SK-N-SH (cell line): ENCODE measurements at regions not wholly inside any gene's neighbourhood (a gene's known extent, or its start where the extent isn't known, plus 50 kb on each side); places are given as distances from the start of the nearest gene placed in this dataset.

ENCODE experiments used
- CHD2 ChIP-seq: fragments of 150-350 bp; IDR thresholded peaks from 2 replicates; pipeline ENCODE4 v1.6.1; 2018; ENCODE audit warnings: low read length; ENCODE audit not compliant: partially characterized antibody
- CTCF ChIP-seq: fragments of 200-600 bp; sonication (generic); IDR thresholded peaks from 2 replicates; pipeline ENCODE4 v1.6.1; 2017; ENCODE audit warnings: antibody characterized with exemption, mild to moderate bottlenecking, moderate library complexity
- EP300 ChIP-seq, 2 experiments: IDR thresholded peaks; 2 replicates each; pipeline versions ENCODE4 v1.4.0 to v1.6.1; 2012; ENCODE audit warnings: borderline replicate concordance in 1 of 2, low read depth in 1 of 2, low read length in 1 of 2
- FOXJ3 ChIP-seq: sonication (generic); formaldehyde crosslinking; IDR thresholded peaks from 2 replicates; pipeline ENCODE4 v1.5.1; 2020; ENCODE audit warnings: mild to moderate bottlenecking, missing genetic modification reagents
- GATA2 ChIP-seq: sonication (generic); formaldehyde crosslinking; IDR thresholded peaks from 2 replicates; pipeline ENCODE4 v1.5.0; 2020; ENCODE audit warnings: mild to moderate bottlenecking, missing genetic modification reagents
- NRF1 ChIP-seq: IDR thresholded peaks from 2 replicates; pipeline ENCODE4 v1.6.1; 2012; ENCODE audit warnings: low read depth, mild to moderate bottlenecking, low read length
- PBX3 ChIP-seq: IDR thresholded peaks from 2 replicates; pipeline ENCODE4; 2012
- RFX5 ChIP-seq: IDR thresholded peaks from 2 replicates; pipeline ENCODE4 v1.6.1; 2012; ENCODE audit warnings: mild to moderate bottlenecking, improper control_type of control experiment, low read length
- RXRA ChIP-seq: IDR thresholded peaks from 2 replicates; pipeline ENCODE4 v1.4.0; 2012; ENCODE audit warnings: low read depth, mild to moderate bottlenecking, borderline replicate concordance
- SIN3A ChIP-seq: IDR thresholded peaks from 2 replicates; pipeline ENCODE4 v1.6.1; 2012; ENCODE audit warnings: low read depth, mild to moderate bottlenecking, low read length, moderate library complexity, borderline replicate concordance
- SMC3 ChIP-seq: IDR thresholded peaks from 2 replicates; pipeline ENCODE4 v1.6.1; 2012; ENCODE audit warnings: low read depth, low read length, improper control_type of control experiment
- TAF1 ChIP-seq: IDR thresholded peaks from 2 replicates; pipeline ENCODE4 v1.6.1; 2012; ENCODE audit warnings: low read depth, mild to moderate bottlenecking, low read length, moderate library complexity, borderline replicate concordance

- TF ChIP-seq NRF1, result no peak
- no peak for TF ChIP-seq CTCF
- TF ChIP-seq SMC3, result no peak
- no peak for TF ChIP-seq GATA2 (CRISPR knock-in tag)
- TF ChIP-seq FOXJ3 (CRISPR knock-in tag), result no peak
- no peak for TF ChIP-seq RFX5
- TF ChIP-seq PBX3, result no peak
- TF ChIP-seq TAF1, result no peak
- TF ChIP-seq CHD2, result no peak
- no peak for TF ChIP-seq RXRA
- no peak for TF ChIP-seq EP300 (IDR thresholded peaks at IDR 0.05; ENCODE audit: borderline replicate concordance in 1 of 2, low read depth in 1 of 2, low read length in 1 of 2)
- no peak for TF ChIP-seq SIN3A
Observed at GRCh38 chr16:54403580-54403979, 117.0 kb upstream of the IRX3 start.
